SK-N-SH (cell line): ENCODE measurements at regions not wholly inside any gene's neighbourhood (a gene's known extent, or its start where the extent isn't known, plus 50 kb on each side); places are given as distances from the start of the nearest gene placed in this dataset.

ENCODE experiments used
- CTCF ChIA-PET: fragments of 300-600, 350-600 bp; formaldehyde crosslinking; extraction: SDS; loops from one replicate; lab custom pipeline; 2021; lab: Yijun Ruan, JAX
- POLR2A ChIA-PET: fragments of 350-600 bp; sonication (Branson Sonifier 250); formaldehyde crosslinking; extraction: SDS; loops from one replicate; lab custom pipeline; 2020; ENCODE audit warnings: antibody characterized with exemption, inconsistent platforms; lab: Yijun Ruan, JAX
- DNase-seq: peaks from one replicate; pipeline ENCODE4 v3.0.0; 2012
- H2AFZ ChIP-seq: fragments of 200-600 bp; sonication (generic); 2 replicates; pipeline ENCODE4 v1.8.1; 2016; ENCODE audit warnings: antibody characterized with exemption, mild to moderate bottlenecking, low read depth
- H3F3A ChIP-seq: fragments of 200-600 bp; sonication (generic); replicated peaks from 2 replicates; pipeline ENCODE3; 2016; ENCODE audit warnings: antibody characterized with exemption, mild to moderate bottlenecking; ENCODE audit not compliant: insufficient read depth
- H3K27ac ChIP-seq, 2 experiments: fragments of 200-500 bp in 1 of 2; fragments of 200-600 bp in 1 of 2; sonication (Bioruptor generic) in 1 of 2; sonication (generic), shearing (Covaris generic) in 1 of 2; 2 replicates each; pipeline versions ENCODE4 v1.5.1 to v1.6.1; 2014 to 2016; ENCODE audit warnings: low read depth in 2 of 2, inconsistent platforms in 1 of 2, low read length in 1 of 2, mild to moderate bottlenecking in 1 of 2, mixed read lengths in 1 of 2
- H3K27me3 ChIP-seq: fragments of 200-600 bp; sonication (generic), shearing (Covaris generic); 2 replicates; pipeline ENCODE4 v1.6.1; 2016; ENCODE audit warnings: mixed run types; ENCODE audit not compliant: insufficient read depth
- H3K36me3 ChIP-seq, 2 experiments: fragments of 200-500 bp in 1 of 2; fragments of 200-600 bp in 1 of 2; sonication (Bioruptor generic) in 1 of 2; sonication (generic) in 1 of 2; replicated peaks in 1 of 2; 2 replicates each; pipeline versions ENCODE3 to v1.5.1; 2014 to 2016; ENCODE audit warnings: low read length in 1 of 2, mild to moderate bottlenecking in 1 of 2; ENCODE audit not compliant: insufficient read depth in 2 of 2, control insufficient read depth in 1 of 2
- H3K4me1 ChIP-seq, 2 experiments: fragments of 200-500 bp in 1 of 2; fragments of 200-600 bp in 1 of 2; sonication (Bioruptor generic) in 1 of 2; sonication (generic), shearing (Covaris generic) in 1 of 2; 2 replicates each; pipeline versions ENCODE4 v1.5.1 to v1.6.1; 2014 to 2016; ENCODE audit warnings: low read depth in 1 of 2, low read length in 1 of 2, mixed run types in 1 of 2; ENCODE audit not compliant: insufficient read depth in 2 of 2, control insufficient read depth in 1 of 2
- H3K4me2 ChIP-seq: fragments of 200-600 bp; sonication (generic), shearing (Covaris generic); 2 replicates; pipeline ENCODE4 v1.6.1; 2017; ENCODE audit warnings: mixed run types
- H3K4me3 ChIP-seq, 2 experiments: fragments of 200-500 bp in 1 of 2; fragments of 200-600 bp in 1 of 2; sonication (Bioruptor generic) in 1 of 2; sonication (generic), shearing (Covaris generic) in 1 of 2; 2 replicates each; pipeline versions ENCODE4 v1.5.1 to v1.8.1; 2014 to 2016; ENCODE audit warnings: low read depth in 2 of 2, inconsistent platforms in 1 of 2, low read length in 1 of 2, mild to moderate bottlenecking in 1 of 2, mixed read lengths in 1 of 2, moderate library complexity in 1 of 2
- H3K79me2 ChIP-seq: fragments of 200-600 bp; sonication (generic); 2 replicates; pipeline ENCODE4 v1.8.1; 2017; ENCODE audit warnings: mild to moderate bottlenecking; ENCODE audit not compliant: insufficient read depth
- H3K9ac ChIP-seq: fragments of 200-600 bp; sonication (generic); 2 replicates; pipeline ENCODE4 v1.6.1; 2017; ENCODE audit warnings: mixed run types
- H3K9me2 ChIP-seq: fragments of 200-600 bp; sonication (generic); 2 replicates; pipeline ENCODE4 v1.6.1; 2017; ENCODE audit warnings: mixed run types
- H3K9me3 ChIP-seq: fragments of 200-600 bp; sonication (generic); 2 replicates; pipeline ENCODE4 v1.6.1; 2017; ENCODE audit warnings: mixed run types, mild to moderate bottlenecking, moderate library complexity
- H4K20me1 ChIP-seq: fragments of 200-600 bp; sonication (generic); 2 replicates; pipeline ENCODE4 v1.6.1; 2017; ENCODE audit warnings: mild to moderate bottlenecking, mixed run types; ENCODE audit not compliant: insufficient read depth
- CHD2 ChIP-seq: fragments of 150-350 bp; IDR thresholded peaks from 2 replicates; pipeline ENCODE4 v1.6.1; 2018; ENCODE audit warnings: low read length; ENCODE audit not compliant: partially characterized antibody
- CTCF ChIP-seq: fragments of 200-600 bp; sonication (generic); IDR thresholded peaks from 2 replicates; pipeline ENCODE4 v1.6.1; 2017; ENCODE audit warnings: antibody characterized with exemption, mild to moderate bottlenecking, moderate library complexity
- EP300 ChIP-seq, 2 experiments: IDR thresholded peaks; 2 replicates each; pipeline versions ENCODE4 v1.4.0 to v1.6.1; 2012; ENCODE audit warnings: borderline replicate concordance in 1 of 2, low read depth in 1 of 2, low read length in 1 of 2
- FOXM1 ChIP-seq: IDR thresholded peaks from 2 replicates; pipeline ENCODE4 v1.4.0; 2012; ENCODE audit warnings: low read depth, mild to moderate bottlenecking
- GATA2 ChIP-seq: sonication (generic); formaldehyde crosslinking; IDR thresholded peaks from 2 replicates; pipeline ENCODE4 v1.5.0; 2020; ENCODE audit warnings: mild to moderate bottlenecking, missing genetic modification reagents
- JUND ChIP-seq: IDR thresholded peaks from 2 replicates; pipeline ENCODE4 v1.4.0; 2012
- MEF2A ChIP-seq: IDR thresholded peaks from 2 replicates; pipeline ENCODE4 v1.4.0; 2012; ENCODE audit warnings: low read depth, borderline replicate concordance
- NFIC ChIP-seq: IDR thresholded peaks from 2 replicates; pipeline ENCODE4 v1.4.0; 2012; ENCODE audit warnings: borderline replicate concordance
- PBX3 ChIP-seq: IDR thresholded peaks from 2 replicates; pipeline ENCODE4; 2012
- RCOR1 ChIP-seq: fragments of 150-350 bp; IDR thresholded peaks from 2 replicates; pipeline ENCODE4 v1.6.1; 2017; ENCODE audit warnings: antibody characterized with exemption, low read length
- REST ChIP-seq: IDR thresholded peaks from 2 replicates; pipeline ENCODE4 v1.6.1; 2012; ENCODE audit warnings: mild to moderate bottlenecking, low read depth, low read length, moderate library complexity
- RXRA ChIP-seq: IDR thresholded peaks from 2 replicates; pipeline ENCODE4 v1.4.0; 2012; ENCODE audit warnings: low read depth, mild to moderate bottlenecking, borderline replicate concordance
- TCF12 ChIP-seq: IDR thresholded peaks from 2 replicates; pipeline ENCODE4 v1.4.0; 2012
- USF1 ChIP-seq: IDR thresholded peaks from 2 replicates; pipeline ENCODE4 v1.4.0; 2012; ENCODE audit warnings: low read depth, borderline replicate concordance
- YY1 ChIP-seq: IDR thresholded peaks from 2 replicates; pipeline ENCODE4 v1.4.0; 2012; ENCODE audit warnings: low read depth, mild to moderate bottlenecking
- WGBS: methylation state at CpG from one replicate; pipeline ENCODE4 v1.1.6; 2017; ENCODE audit warnings: low lambda C conversion rate; 5-methylcytosine and 5-hydroxymethylcytosine counted together
- TF ChIP-seq, protein P1 (sequence below): IDR thresholded peaks from 2 replicates; pipeline ENCODE4 v1.4.0; 2012; ENCODE audit warnings: low read depth
- TF ChIP-seq, protein P2 (sequence below): fragments of 150-350 bp; IDR thresholded peaks from 2 replicates; pipeline ENCODE4 v1.6.1; 2016; ENCODE audit warnings: mild to moderate bottlenecking, low read depth, low read length
- TF ChIP-seq, protein P3 (sequence below): IDR thresholded peaks from 2 replicates; pipeline ENCODE4 v1.4.0; 2012; ENCODE audit warnings: low read depth, borderline replicate concordance

DNA sequence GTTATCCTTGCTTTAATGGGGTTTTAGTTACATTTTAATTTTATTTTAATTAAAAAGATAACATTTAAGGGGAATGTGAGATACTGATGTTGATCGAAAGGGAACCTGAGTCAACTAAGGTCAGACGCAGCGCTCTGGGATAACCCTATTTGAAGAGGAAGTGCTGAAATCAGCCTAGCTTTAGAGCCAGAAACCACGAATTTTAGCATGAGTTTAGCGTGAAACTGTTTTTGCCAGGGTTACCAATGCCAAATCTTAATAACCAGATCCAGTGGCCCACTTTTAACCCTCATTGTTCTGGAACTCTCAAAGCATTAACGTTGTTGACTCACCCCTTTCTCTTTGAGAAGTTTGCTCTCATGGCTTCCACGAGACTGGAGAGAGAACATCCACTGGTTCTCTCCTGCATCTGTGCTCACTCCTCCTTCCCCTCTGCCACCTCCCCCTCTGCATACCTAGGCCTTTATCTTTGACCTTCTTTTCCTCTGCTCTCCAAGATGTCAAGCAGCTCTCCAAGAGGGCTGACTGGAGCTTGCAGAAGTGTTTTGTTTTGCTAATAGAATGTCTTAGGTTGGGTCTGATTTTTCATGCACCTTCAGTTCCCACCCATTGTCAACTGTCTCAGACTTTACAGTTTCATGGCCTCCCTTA lies 198.3 kb upstream of the CELF2 start:
- Histone ChIP-seq H3K36me3 (no peaks in the 10 kb centered on the region), H3K27ac (no peak overlapping the region), H3K9me3 (0 out of 2 replicates have a peak, but pooled peaks cover 2% of the 10 kb centered on the region), H3K9me2 (no peaks in the 10 kb centered on the region), H4K20me1 (no peaks in the 10 kb centered on the region), H3K9ac (no peak overlapping the region), H3K79me2 (no peaks in the 10 kb centered on the region), H3K4me1 (no peaks in the 10 kb centered on the region), H3K4me3 (no peak overlapping the region), H3K27me3 (no peaks in the 10 kb centered on the region), H3K4me2 (no peak overlapping the region), H2AFZ (no peak overlapping the region), H3F3A (no peaks in the 10 kb centered on the region)
- ChIA-PET CTCF (no interaction called here), POLR2A (no interaction called here)
- WGBS: 29% methylated on average over 7 of the region's 7 CpGs
- TF ChIP-seq FOXM1: no peak
- no peak for TF ChIP-seq EP300 (IDR thresholded peaks at IDR 0.05; ENCODE audit: borderline replicate concordance in 1 of 2, low read depth in 1 of 2, low read length in 1 of 2)
- TF ChIP-seq PBX3: no peak
- no peak for TF ChIP-seq TCF12
- TF ChIP-seq, protein P1, sequence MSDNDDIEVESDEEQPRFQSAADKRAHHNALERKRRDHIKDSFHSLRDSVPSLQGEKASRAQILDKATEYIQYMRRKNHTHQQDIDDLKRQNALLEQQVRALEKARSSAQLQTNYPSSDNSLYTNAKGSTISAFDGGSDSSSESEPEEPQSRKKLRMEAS: no peak
- TF ChIP-seq, protein P2, sequence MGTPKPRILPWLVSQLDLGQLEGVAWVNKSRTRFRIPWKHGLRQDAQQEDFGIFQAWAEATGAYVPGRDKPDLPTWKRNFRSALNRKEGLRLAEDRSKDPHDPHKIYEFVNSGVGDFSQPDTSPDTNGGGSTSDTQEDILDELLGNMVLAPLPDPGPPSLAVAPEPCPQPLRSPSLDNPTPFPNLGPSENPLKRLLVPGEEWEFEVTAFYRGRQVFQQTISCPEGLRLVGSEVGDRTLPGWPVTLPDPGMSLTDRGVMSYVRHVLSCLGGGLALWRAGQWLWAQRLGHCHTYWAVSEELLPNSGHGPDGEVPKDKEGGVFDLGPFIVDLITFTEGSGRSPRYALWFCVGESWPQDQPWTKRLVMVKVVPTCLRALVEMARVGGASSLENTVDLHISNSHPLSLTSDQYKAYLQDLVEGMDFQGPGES: no peak
- no peak for TF ChIP-seq RCOR1
- no peak for TF ChIP-seq MEF2A
- no peak for TF ChIP-seq USF1
- TF ChIP-seq YY1: no peak
- TF ChIP-seq CHD2: no peak
- TF ChIP-seq GATA2 (CRISPR knock-in tag): no peak
- DNase-seq: no peak

GRCh38 chr10:10821926-10822325 lies 195.7 kb upstream of the CELF2 start:
- H2AFZ ChIP-seq: no peak overlapping the region
- no peaks in the 10 kb centered on the region for H3F3A ChIP-seq
- no peaks in the 10 kb centered on the region for H3K79me2 ChIP-seq
- CTCF ChIA-PET: no interaction called here
- H3K9me2 ChIP-seq: no peaks in the 10 kb centered on the region
- no peaks in the 10 kb centered on the region for H4K20me1 ChIP-seq
- no peak overlapping the region for H3K4me2 ChIP-seq
- H3K4me3 ChIP-seq: no peak overlapping the region
- H3K36me3 ChIP-seq: no peaks in the 10 kb centered on the region
- H3K9me3 ChIP-seq: 0 out of 2 replicates have a peak, but pooled peaks cover 2% of the 10 kb centered on the region
- POLR2A ChIA-PET: no interaction called here
- 38% methylated on average over 6 of the region's 6 CpGs for WGBS
- no peaks in the 10 kb centered on the region for H3K27me3 ChIP-seq
- no peaks in the 10 kb centered on the region for H3K4me1 ChIP-seq
- no peak overlapping the region for H3K27ac ChIP-seq
- no peak overlapping the region for H3K9ac ChIP-seq
- DNase-seq: no peak
- TF ChIP-seq JUND (no peak), REST (no peak), EP300 (IDR thresholded peaks at IDR 0.05; ENCODE audit: borderline replicate concordance in 1 of 2, low read depth in 1 of 2, low read length in 1 of 2) (no peak), RXRA (no peak), NFIC (no peak), CTCF (no peak)
- TF ChIP-seq, protein P3, sequence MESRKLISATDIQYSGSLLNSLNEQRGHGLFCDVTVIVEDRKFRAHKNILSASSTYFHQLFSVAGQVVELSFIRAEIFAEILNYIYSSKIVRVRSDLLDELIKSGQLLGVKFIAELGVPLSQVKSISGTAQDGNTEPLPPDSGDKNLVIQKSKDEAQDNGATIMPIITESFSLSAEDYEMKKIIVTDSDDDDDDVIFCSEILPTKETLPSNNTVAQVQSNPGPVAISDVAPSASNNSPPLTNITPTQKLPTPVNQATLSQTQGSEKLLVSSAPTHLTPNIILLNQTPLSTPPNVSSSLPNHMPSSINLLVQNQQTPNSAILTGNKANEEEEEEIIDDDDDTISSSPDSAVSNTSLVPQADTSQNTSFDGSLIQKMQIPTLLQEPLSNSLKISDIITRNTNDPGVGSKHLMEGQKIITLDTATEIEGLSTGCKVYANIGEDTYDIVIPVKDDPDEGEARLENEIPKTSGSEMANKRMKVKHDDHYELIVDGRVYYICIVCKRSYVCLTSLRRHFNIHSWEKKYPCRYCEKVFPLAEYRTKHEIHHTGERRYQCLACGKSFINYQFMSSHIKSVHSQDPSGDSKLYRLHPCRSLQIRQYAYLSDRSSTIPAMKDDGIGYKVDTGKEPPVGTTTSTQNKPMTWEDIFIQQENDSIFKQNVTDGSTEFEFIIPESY: no peak
